ENCODE measurements at regions not wholly inside any gene's neighbourhood (a gene's known extent, or its start where the extent isn't known, plus 50 kb on each side); places are given as distances from the start of the nearest gene placed in this dataset.
"Not testable (repeated sequence)": the region's sequence is repeated elsewhere in the genome, so short reads cannot be mapped to it uniquely, and the experiment has no call there.

GRCh38 chrX:65825226-65825625, 157.8 kb downstream of the MSN start:
- DNase-seq (ENCODE audit: low read depth), result not testable (repeated sequence)

GRCh38 chrX:65821721-65822496, 154.5 kb downstream of the MSN start:
- peak; percentile 1 for DNase-seq (ENCODE audit: low read depth)

DNA sequence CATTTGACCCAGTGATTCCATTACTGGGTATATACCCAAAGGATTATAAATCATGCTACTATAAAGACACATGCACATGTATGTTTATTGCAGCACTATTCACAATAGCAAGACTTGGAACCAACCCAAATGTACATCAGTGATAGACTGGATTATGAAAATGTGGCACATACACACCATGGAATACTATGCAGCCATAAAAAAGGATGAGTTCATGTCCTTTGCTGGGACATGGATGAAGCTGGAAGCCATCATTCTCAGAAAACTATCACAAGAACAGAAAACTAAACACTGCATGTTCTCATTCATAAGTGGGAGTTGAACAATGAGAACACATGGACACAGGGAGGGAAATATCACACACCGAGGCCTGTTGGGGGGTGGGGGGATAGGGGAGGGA, 152.5 kb downstream of the MSN start:
- DNase-seq (ENCODE audit: low read depth), result not testable (repeated sequence)

DNA sequence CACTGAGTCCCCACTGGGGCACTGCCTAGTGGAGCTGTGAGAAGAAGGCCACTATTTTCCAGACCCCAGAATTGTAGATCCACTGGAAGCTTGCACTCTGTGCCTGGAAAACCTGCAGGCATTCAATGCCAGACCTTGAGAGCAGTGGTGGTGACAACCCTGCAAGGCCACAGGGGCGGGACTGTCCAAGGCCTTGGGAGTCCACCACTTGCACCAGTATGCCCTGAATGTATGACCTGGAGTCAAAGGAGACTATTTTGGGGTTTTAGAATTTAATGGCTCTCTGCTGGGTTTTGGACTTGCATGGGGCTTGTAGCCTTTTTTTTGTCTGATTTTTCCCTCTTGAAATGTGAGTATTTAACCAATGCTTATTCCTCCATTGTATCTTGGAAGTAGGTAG, 145.8 kb downstream of the MSN start:
- DNase-seq (ENCODE audit: low read depth), result no peak

DNA sequence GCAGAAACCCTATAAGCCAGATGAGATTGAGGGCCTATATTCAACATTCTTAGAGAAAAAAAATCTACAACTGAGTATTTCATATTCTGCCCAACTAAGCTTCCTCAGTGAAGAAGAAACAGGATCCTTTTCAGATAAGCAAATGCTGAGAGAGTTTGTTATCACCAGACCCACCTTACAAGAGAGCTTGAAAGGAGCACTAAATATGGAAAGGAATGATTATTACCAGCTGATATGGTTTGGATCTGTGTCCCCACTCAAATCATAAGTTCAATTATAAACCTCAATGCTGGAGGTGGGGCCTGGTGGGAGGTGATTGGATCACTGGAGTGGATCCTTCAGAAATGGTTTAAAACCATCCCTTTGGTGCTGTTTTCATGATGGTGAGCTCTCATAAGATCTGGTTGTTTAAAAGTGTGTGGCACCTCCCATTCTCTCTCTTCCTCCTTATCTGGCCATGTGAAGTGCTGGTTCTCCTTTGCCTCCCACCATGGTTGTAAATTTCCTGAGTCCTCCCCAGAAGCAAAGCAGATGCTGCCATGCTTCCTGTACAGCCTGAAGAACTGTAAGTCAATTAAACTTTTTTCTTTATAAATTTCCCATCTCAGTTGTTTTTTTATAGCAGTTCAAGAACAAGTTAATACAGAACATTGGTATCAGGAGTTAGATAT, 144.2 kb downstream of the MSN start:
- DNase-seq (ENCODE audit: low read depth), result no peak
